ENCODE measurements at regions not wholly inside any gene's neighbourhood (a gene's known extent, or its start where the extent isn't known, plus 50 kb on each side); places are given as distances from the start of the nearest gene placed in this dataset.

- no peak overlapping the region for H3K4me3 Mint-ChIP-seq
- no peak for DNase-seq
- POLR2A ChIA-PET = no interaction called here
Observed at GRCh38 chr2:105691947-105692390, 52.7 kb upstream of the NCK2 start.

GRCh38 chr2:105690566-105690965, 54.1 kb upstream of the NCK2 start:
- no peak overlapping the region for H3K27ac Mint-ChIP-seq
- no peak overlapping the region for H3K4me3 Mint-ChIP-seq
- ATAC-seq (ENCODE audit: low read depth) (no peak), DNase-seq (no peak)
- H3K36me3 Mint-ChIP-seq = no peaks in the 10 kb centered on the region
- no peaks in the 10 kb centered on the region for H3K27me3 Mint-ChIP-seq
- POLR2A ChIA-PET = no interaction called here
- no peaks in the 10 kb centered on the region for H3K4me1 Mint-ChIP-seq
- H3K9me3 Mint-ChIP-seq = peaks cover 3% of the 10 kb centered on the region

More at GRCh38 chr2:105691947-105692390, 52.7 kb upstream of the NCK2 start:
- ATAC-seq (ENCODE audit: low read depth) = no peak
- no peaks in the 10 kb centered on the region for H3K36me3 Mint-ChIP-seq
- H3K4me1 Mint-ChIP-seq = no peaks in the 10 kb centered on the region
- no peaks in the 10 kb centered on the region for H3K27me3 Mint-ChIP-seq
- peaks cover 3% of the 10 kb centered on the region for H3K9me3 Mint-ChIP-seq
- no peak overlapping the region for H3K27ac Mint-ChIP-seq

DNA sequence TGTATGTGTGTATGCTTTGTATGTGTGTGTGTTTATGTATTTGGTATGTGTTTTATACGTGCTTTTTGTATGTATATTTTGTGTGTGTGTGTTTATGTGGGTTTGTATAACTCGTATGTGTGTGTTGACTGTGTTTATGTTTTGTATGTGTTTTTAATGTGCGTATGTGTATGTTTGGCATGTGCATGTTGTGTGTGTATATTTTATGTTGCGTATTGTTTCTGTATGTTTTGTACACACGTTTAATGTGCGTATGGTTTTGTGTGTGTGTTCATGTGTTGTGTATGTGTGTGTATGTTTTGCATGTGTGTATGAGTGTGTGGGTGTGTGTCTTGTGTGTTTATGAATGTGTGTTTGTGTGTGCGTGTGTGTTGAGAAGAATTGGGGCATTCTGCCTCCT, 55.2 kb upstream of the NCK2 start:
- ATAC-seq (ENCODE audit: low read depth) = no peak
- Mint-ChIP-seq H3K36me3 (no peaks in the 10 kb centered on the region), H3K27ac (no peak overlapping the region), H3K4me1 (no peaks in the 10 kb centered on the region), H3K27me3 (peaks cover 4% of the 10 kb centered on the region), H3K9me3 (peaks cover 3% of the 10 kb centered on the region), H3K4me3 (no peak overlapping the region)
- POLR2A ChIA-PET = no interaction called here
- DNase-seq = no peak

- H3K27me3 Mint-ChIP-seq = peaks cover 4% of the 10 kb centered on the region
- H3K4me3 Mint-ChIP-seq = no peak overlapping the region
- H3K36me3 Mint-ChIP-seq = no peaks in the 10 kb centered on the region
- DNase-seq (no peak), ATAC-seq (ENCODE audit: low read depth) (no peak)
- no peaks in the 10 kb centered on the region for H3K9me3 Mint-ChIP-seq
- H3K27ac Mint-ChIP-seq = no peak overlapping the region
- POLR2A ChIA-PET = no interaction called here
- H3K4me1 Mint-ChIP-seq = no peaks in the 10 kb centered on the region
Observed at GRCh38 chr2:105688946-105689345, 55.8 kb upstream of the NCK2 start.

- peaks cover 3% of the 10 kb centered on the region for H3K4me1 Mint-ChIP-seq
- ATAC-seq (ENCODE audit: low read depth) = no peak
- POLR2A ChIA-PET = no interaction called here
- H3K27ac Mint-ChIP-seq = no peak overlapping the region
- DNase-seq = no peak
- H3K4me3 Mint-ChIP-seq = no peak overlapping the region
- H3K27me3 Mint-ChIP-seq = peaks cover 4% of the 10 kb centered on the region
- H3K36me3 Mint-ChIP-seq = no peaks in the 10 kb centered on the region
- H3K9me3 Mint-ChIP-seq = no peaks in the 10 kb centered on the region
Observed at GRCh38 chr2:105686588-105686987, 58.1 kb upstream of the NCK2 start.

GRCh38 chr2:105683011-105683492, 61.7 kb upstream of the NCK2 start:
- H3K9me3 Mint-ChIP-seq = no peaks in the 10 kb centered on the region
- no peaks in the 10 kb centered on the region for H3K36me3 Mint-ChIP-seq
- H3K27me3 Mint-ChIP-seq = peaks cover 6% of the 10 kb centered on the region
- no peak overlapping the region for H3K27ac Mint-ChIP-seq
- ATAC-seq (ENCODE audit: low read depth) = no peak
- POLR2A ChIA-PET = no interaction called here
- no peak for DNase-seq
- H3K4me1 Mint-ChIP-seq = peaks cover 5% of the 10 kb centered on the region
- no peak overlapping the region for H3K4me3 Mint-ChIP-seq

- POLR2A ChIA-PET = no interaction called here
- Mint-ChIP-seq H3K4me3 (no peak overlapping the region), H3K4me1 (peaks cover 5% of the 10 kb centered on the region), H3K27ac (no peak overlapping the region), H3K27me3 (peaks cover 6% of the 10 kb centered on the region), H3K9me3 (no peaks in the 10 kb centered on the region), H3K36me3 (no peaks in the 10 kb centered on the region)
- DNase-seq = no peak
- ATAC-seq (ENCODE audit: low read depth) = no peak
Observed at GRCh38 chr2:105682401-105682800, 62.3 kb upstream of the NCK2 start.

DNA sequence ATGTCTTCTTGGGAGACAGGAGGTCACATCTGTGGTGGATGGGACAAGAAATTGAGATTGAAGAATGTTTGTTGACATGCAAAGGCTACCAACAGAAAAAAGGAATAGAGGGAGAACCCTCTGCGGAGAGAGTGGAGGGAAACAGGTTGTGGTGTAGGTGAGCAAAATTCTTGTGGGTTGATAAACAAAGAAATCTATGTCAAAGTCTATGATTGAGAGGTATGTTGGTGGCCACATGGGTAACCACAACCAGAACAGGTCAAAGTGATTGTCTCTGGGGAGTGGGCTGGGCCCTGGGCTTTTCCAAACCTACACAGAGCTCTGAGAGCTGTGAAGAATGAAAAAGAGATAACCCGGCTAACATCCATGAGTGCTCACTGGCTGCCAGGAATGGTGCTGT, 62.8 kb upstream of the NCK2 start:
- peaks cover 2% of the 10 kb centered on the region for H3K9me3 Mint-ChIP-seq
- no peak overlapping the region for H3K4me3 Mint-ChIP-seq
- POLR2A ChIA-PET = no interaction called here
- H3K27ac Mint-ChIP-seq = no peak overlapping the region
- no peaks in the 10 kb centered on the region for H3K36me3 Mint-ChIP-seq
- DNase-seq (no peak), ATAC-seq (ENCODE audit: low read depth) (no peak)
- peaks cover 5% of the 10 kb centered on the region for H3K4me1 Mint-ChIP-seq
- H3K27me3 Mint-ChIP-seq = peaks cover 6% of the 10 kb centered on the region

GRCh38 chr2:105680357-105680756, 64.4 kb upstream of the NCK2 start:
- Mint-ChIP-seq H3K9me3 (peaks cover 2% of the 10 kb centered on the region), H3K36me3 (no peaks in the 10 kb centered on the region), H3K27me3 (peaks cover 5% of the 10 kb centered on the region), H3K27ac (no peak overlapping the region), H3K4me1 (peaks cover 5% of the 10 kb centered on the region), H3K4me3 (no peak overlapping the region)
- POLR2A ChIA-PET = no interaction called here
- DNase-seq (no peak), ATAC-seq (ENCODE audit: low read depth) (no peak)

DNA sequence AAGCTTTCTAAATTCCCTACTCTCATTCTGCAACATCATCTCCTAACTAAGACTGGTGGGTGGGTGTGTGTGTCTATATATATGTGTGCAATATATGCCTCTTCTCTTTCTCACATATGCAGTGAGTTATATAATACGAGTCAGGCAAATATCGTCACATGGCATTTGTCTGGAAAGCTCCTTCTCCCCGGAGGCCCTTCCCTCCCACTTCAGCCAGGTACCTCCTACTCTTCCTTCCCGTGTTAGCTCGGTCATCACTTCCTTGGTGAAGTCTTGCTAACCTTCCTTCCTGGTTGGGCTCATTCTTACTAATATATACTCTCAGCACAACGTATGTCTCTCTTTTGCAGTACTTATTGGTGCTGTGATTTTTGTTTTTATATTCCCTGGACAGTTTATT, 66.4 kb upstream of the NCK2 start:
- Mint-ChIP-seq H3K36me3 (no peaks in the 10 kb centered on the region), H3K27ac (no peak overlapping the region), H3K27me3 (peaks cover 2% of the 10 kb centered on the region), H3K9me3 (peaks cover 4% of the 10 kb centered on the region), H3K4me3 (no peak overlapping the region), H3K4me1 (peaks cover 9% of the 10 kb centered on the region)
- DNase-seq (no peak), ATAC-seq (ENCODE audit: low read depth) (no peak)
- POLR2A ChIA-PET = no interaction called here

- Mint-ChIP-seq H3K4me1 (peaks cover 9% of the 10 kb centered on the region), H3K36me3 (no peaks in the 10 kb centered on the region), H3K27me3 (peaks cover 2% of the 10 kb centered on the region), H3K4me3 (no peak overlapping the region), H3K9me3 (peaks cover 4% of the 10 kb centered on the region), H3K27ac (no peak overlapping the region)
- ATAC-seq (ENCODE audit: low read depth) = no peak
- POLR2A ChIA-PET = no interaction called here
- no peak for DNase-seq
Observed at GRCh38 chr2:105677901-105678300, 66.8 kb upstream of the NCK2 start.

- POLR2A ChIA-PET = no interaction called here
- Mint-ChIP-seq H3K36me3 (no peaks in the 10 kb centered on the region), H3K4me1 (peaks cover 6% of the 10 kb centered on the region), H3K27me3 (peaks cover 2% of the 10 kb centered on the region), H3K9me3 (peaks cover 4% of the 10 kb centered on the region), H3K27ac (no peak overlapping the region), H3K4me3 (no peak overlapping the region)
- DNase-seq (no peak), ATAC-seq (ENCODE audit: low read depth) (no peak)
Observed at GRCh38 chr2:105675841-105676240, 68.9 kb upstream of the NCK2 start.

DNA sequence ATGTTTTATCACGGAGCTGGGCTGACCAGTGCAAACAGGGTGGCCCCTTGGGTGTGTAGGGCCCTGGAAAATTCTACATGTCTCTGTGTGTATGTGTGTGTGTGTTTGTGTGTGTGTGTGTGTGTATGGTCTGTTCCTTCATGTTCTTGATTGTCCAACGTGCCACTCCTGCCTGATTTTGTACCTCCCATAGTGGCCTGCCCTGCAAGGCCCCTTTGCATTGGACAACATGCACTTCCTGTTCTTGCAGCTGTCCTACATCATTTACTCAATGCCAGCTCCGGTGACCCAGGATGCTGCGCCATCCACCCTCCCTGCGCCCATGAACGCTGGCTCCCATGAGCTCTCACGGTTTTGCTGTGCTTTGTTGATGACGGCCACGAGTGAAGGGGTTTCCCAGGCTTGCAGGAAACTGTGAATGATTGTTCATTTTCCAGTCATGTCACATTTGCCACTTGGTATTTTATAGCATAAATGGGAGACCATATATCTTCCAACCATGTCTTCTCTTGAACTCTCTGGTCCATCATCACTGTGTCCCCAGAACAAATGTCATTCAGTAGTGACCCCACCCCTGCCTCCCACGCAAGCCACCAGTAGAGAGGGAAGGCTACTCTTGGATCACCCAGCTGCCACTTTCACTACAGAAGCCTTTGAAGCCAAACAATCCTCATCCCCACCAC, 69.7 kb upstream of the NCK2 start:
- Mint-ChIP-seq H3K4me1 (peaks cover 6% of the 10 kb centered on the region), H3K36me3 (no peaks in the 10 kb centered on the region), H3K9me3 (peaks cover 4% of the 10 kb centered on the region), H3K4me3 (no peak overlapping the region), H3K27me3 (peaks cover 2% of the 10 kb centered on the region), H3K27ac (no peak overlapping the region)
- DNase-seq (no peak), ATAC-seq (ENCODE audit: low read depth) (no peak)
- POLR2A ChIA-PET = no interaction called here

GRCh38 chr2:105674401-105674800, 70.3 kb upstream of the NCK2 start:
- no peak overlapping the region for H3K4me3 Mint-ChIP-seq
- no peaks in the 10 kb centered on the region for H3K36me3 Mint-ChIP-seq
- DNase-seq (no peak), ATAC-seq (ENCODE audit: low read depth) (no peak)
- no peak overlapping the region for H3K27ac Mint-ChIP-seq
- peaks cover 4% of the 10 kb centered on the region for H3K9me3 Mint-ChIP-seq
- H3K4me1 Mint-ChIP-seq = peaks cover 6% of the 10 kb centered on the region
- POLR2A ChIA-PET = no interaction called here
- H3K27me3 Mint-ChIP-seq = no peaks in the 10 kb centered on the region

- H3K4me1 Mint-ChIP-seq = peaks cover 4% of the 10 kb centered on the region
- no peak for DNase-seq
- no peak overlapping the region for H3K4me3 Mint-ChIP-seq
- H3K36me3 Mint-ChIP-seq = no peaks in the 10 kb centered on the region
- no peak overlapping the region for H3K27ac Mint-ChIP-seq
- ATAC-seq (ENCODE audit: low read depth) = no peak
- peaks cover 18% of the 10 kb centered on the region for H3K9me3 Mint-ChIP-seq
- no peaks in the 10 kb centered on the region for H3K27me3 Mint-ChIP-seq
- POLR2A ChIA-PET = no interaction called here
Observed at GRCh38 chr2:105671156-105671555, 73.6 kb upstream of the NCK2 start.
